Choroid plexus epithelial cell (primary cell): ENCODE measurements at regions not wholly inside any gene's neighbourhood (a gene's known extent, or its start where the extent isn't known, plus 50 kb on each side); places are given as distances from the start of the nearest gene placed in this dataset.

Experiments
- DNase-seq: peaks from one replicate; pipeline ENCODE4 v3.0.0-alpha.2; 2010; ENCODE audit warnings: low read depth
- H3K4me3 ChIP-seq: 2 replicates; pipeline ENCODE4 v1.5.1; 2011; ENCODE audit warnings: low read depth, mild to moderate bottlenecking, control low read depth, low read length, moderate library complexity
- TF ChIP-seq, protein P1 (sequence below): conservative IDR thresholded peaks from 2 replicates; pipeline ENCODE4 v1.5.1; 2011; ENCODE audit warnings: low read depth, mild to moderate bottlenecking, control low read depth, inconsistent platforms, low read length, moderate library complexity

DNA sequence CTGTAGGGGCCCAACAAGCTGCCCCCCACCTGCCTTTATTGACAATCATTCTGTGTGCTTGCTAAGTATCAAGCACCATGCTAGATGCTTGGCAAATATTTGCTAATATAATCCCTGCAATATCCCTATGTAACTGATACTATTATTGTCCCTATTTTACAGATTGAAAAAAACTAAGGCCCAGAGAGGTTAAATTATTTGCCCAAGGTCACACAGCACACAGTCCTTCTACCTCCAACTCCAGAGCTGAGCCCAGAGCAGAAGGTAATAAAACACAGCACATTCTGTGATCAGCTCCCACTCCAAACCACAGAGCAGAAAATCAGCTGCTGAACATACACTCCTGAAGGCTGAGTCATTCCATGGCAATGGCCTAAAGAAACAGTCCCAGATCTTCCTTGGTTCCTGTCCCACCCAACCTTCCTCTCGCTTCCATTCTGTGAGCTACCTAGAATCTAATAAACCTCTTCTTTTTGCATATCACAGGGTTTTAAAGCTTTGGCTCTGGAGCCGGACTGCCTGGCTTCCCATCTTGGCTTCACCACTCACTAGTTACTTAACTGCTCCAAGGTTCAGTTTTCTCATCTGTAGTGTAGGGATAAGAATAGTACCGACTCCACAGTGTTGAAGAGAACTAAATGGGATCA lies 66.7 kb upstream of the ADRA1B start:
- H3K4me3 ChIP-seq: no peak overlapping the region
- peak; percentile 85 for DNase-seq
- TF ChIP-seq, protein P1, sequence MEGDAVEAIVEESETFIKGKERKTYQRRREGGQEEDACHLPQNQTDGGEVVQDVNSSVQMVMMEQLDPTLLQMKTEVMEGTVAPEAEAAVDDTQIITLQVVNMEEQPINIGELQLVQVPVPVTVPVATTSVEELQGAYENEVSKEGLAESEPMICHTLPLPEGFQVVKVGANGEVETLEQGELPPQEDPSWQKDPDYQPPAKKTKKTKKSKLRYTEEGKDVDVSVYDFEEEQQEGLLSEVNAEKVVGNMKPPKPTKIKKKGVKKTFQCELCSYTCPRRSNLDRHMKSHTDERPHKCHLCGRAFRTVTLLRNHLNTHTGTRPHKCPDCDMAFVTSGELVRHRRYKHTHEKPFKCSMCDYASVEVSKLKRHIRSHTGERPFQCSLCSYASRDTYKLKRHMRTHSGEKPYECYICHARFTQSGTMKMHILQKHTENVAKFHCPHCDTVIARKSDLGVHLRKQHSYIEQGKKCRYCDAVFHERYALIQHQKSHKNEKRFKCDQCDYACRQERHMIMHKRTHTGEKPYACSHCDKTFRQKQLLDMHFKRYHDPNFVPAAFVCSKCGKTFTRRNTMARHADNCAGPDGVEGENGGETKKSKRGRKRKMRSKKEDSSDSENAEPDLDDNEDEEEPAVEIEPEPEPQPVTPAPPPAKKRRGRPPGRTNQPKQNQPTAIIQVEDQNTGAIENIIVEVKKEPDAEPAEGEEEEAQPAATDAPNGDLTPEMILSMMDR: no peak

DNA sequence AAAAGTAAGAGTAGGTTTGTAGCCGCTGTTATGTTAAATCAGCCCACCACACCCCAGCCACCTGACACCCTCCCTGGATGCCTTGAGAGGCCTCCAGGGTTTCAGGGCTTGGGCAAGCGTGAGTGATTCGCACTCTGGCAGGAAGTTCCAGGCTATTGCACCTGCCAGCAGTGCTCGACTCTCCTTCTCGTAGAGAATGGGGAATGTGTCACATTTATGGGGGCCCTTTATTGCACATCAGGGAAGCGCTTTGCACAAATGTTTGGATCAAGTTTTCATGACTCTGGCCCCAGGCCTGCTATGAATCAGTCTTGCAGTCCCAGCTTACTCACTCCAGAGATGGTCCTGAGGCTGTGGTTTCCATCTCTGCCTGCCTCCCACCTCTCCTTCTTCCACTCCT lies 66.1 kb upstream of the ADRA1B start:
- peak; percentile 37 for DNase-seq
- TF ChIP-seq, protein P1: no peak
- H3K4me3 ChIP-seq: no peak overlapping the region

DNA sequence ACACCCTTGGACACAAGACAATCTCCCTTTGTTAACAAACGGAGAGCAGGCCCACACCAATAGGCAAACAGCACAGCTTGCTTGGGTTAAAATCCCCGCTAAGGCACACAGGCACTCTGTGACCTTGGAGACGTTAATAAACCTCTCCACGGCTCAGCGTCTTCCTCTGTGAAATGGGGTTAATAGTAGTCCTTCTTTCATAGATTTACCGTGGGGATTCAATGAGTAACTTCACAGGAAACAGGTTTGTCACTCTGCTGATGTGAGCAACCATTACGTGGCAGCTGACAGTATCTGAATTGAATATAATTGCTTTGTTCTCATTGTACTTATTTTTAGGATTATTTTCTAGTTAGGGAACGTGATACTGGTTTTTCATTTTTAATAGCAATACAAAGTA lies 65.2 kb upstream of the ADRA1B start:
- H3K4me3 ChIP-seq: no peak overlapping the region
- TF ChIP-seq, protein P1: no peak
- DNase-seq: no peak

DNA sequence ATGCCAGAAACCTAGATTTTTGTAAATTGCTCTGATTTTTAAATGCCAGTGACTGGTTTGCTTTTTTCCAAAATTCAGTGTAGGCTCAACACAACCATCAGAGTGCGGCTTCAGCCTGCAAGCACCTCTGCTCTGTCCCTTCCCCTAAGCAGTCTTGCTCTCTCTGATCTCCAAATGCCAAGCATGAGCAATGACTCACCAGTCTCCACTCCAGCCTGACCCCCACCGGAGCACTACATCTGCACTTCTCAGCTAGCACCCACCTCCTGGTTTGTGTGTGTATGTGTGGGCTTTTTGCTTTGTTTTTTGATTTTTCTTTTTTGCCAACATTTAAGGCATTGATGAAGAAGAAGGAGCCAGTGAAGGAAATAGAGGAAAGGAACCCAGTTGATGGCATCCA lies 61.4 kb upstream of the ADRA1B start:
- peak; percentile 67 for DNase-seq
- TF ChIP-seq, protein P1: peak; percentile 11
- H3K4me3 ChIP-seq: no peak overlapping the region

DNA sequence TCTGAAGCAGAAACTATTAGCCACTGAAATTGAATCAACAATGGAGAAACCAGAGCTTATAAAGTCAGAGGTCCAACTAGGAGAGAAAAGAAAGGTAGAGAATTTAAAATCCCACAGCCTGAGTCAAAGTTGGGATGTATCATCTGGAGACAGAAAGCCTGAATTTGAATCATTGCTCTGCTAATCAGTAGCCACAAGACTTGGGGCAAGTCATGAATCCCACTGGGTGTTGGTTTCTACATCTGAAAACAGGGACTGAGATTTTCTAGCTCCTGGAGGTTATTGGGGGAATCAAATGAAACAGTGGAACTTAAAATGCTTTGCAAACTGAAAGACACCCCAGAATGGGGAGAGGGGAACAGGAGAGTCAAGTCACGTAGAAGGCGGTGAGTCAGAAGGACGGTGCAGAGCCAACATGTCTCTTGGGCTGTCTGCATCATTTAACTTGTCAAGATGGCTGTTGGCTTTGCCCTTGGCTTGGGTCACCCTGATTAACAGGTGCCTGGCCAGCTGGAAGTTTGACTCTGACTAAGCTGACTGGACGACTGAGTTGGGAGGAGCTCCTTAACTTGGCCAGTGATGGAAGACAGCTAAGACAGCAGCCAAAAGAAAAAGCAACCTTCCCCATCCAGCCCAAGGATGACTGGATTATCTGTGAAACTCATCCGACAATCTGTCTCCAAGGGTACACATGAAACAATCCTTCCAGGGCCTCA lies 60.6 kb upstream of the ADRA1B start:
- no peak for DNase-seq
- TF ChIP-seq, protein P1: no peak
- no peak overlapping the region for H3K4me3 ChIP-seq

DNA sequence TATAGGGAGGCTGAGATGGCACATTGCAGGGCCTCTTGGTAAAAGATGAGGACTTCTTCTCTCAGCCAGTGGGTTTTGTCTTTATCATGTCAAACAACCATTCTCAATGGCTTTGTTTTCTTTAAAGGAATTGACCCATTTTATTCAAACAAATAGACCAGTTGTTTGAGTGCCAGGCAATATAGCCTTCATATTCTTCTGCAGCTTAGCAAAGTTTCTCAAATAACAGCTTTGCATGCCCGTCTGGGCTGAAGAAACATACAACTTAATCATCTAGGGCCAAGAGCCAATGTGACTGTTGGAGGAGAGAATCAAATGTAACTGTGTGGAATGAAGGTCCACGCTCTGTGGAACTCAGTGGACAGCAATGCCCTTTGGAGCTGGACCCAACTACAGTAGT lies 57.4 kb upstream of the ADRA1B start:
- TF ChIP-seq, protein P1: no peak
- DNase-seq: no peak
- no peak overlapping the region for H3K4me3 ChIP-seq

DNA sequence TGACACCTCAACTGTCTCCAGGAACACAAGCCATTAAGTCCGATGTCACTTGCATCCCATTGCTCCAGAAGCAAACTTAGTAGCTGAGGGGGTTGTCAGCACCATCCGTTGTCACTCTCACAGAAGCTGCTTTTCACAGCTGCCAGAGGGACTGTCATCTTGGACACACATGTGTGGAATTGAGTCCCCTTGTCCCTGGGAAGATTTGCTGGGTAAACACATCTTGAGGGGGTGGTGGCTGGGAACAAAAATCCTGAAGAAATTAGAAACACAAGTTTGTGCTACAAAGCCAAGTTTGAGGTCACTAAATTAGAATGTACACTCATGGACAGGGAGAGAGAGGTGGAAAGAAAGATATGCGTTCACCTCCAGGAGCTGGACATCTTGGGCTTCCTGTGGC lies 55.2 kb upstream of the ADRA1B start:
- no peak for DNase-seq
- H3K4me3 ChIP-seq: no peak overlapping the region
- TF ChIP-seq, protein P1: no peak
